Stimulated activated CD4-positive, alpha-beta T cell treated with anti-CD3 and anti-CD28 coated beads, TNF-alpha, amount 100 ng/mL, for 4 hours (primary cell): ENCODE measurements at regions not wholly inside any gene's neighbourhood (a gene's known extent, or its start where the extent isn't known, plus 50 kb on each side); places are given as distances from the start of the nearest gene placed in this dataset.

Source experiments
- DNase-seq, 3 experiments: peaks; one replicate each; pipeline ENCODE4 v3.0.0-alpha.2; 2020; ENCODE audit warnings: low read depth in 3 of 3

- DNase-seq: no peak
Measured at GRCh38 chr6:170483413-170483812, 69.7 kb downstream of the PSMB1 start.

GRCh38 chr6:170480050-170480692 lies 72.9 kb downstream of the PSMB1 start:
- no peak for DNase-seq

GRCh38 chr6:170476360-170476759 lies 76.7 kb downstream of the PSMB1 start:
- no peak for DNase-seq

- no peak for DNase-seq
Measured at GRCh38 chr6:170475118-170475517, 78.0 kb downstream of the PSMB1 start.

GRCh38 chr6:170473801-170474200 lies 79.3 kb downstream of the PSMB1 start:
- DNase-seq: no peak

- DNase-seq: no peak
Measured at GRCh38 chr6:170473301-170473717, 79.8 kb downstream of the PSMB1 start.

- no peak for DNase-seq
Measured at GRCh38 chr6:170471491-170471890, 81.6 kb downstream of the PSMB1 start.

- no peak for DNase-seq
Measured at GRCh38 chr6:170470734-170471133, 82.4 kb downstream of the PSMB1 start.

- DNase-seq: no peak
Measured at GRCh38 chr6:170464524-170464979, 88.6 kb downstream of the PSMB1 start.

GRCh38 chr6:170464080-170464479 lies 89.0 kb downstream of the PSMB1 start:
- DNase-seq: no peak

- no peak for DNase-seq
Measured at GRCh38 chr6:170463101-170463721, 89.9 kb downstream of the PSMB1 start.

- no peak for DNase-seq
Measured at GRCh38 chr6:170462366-170463020, 90.6 kb downstream of the PSMB1 start.

- no peak for DNase-seq
Measured at GRCh38 chr6:170461556-170462365, 91.3 kb downstream of the PSMB1 start.

GRCh38 chr6:170461111-170461510 lies 92.0 kb downstream of the PSMB1 start:
- no peak for DNase-seq

GRCh38 chr6:170460641-170461040 lies 92.5 kb downstream of the PSMB1 start:
- no peak for DNase-seq

GRCh38 chr6:170459451-170459850 lies 93.7 kb downstream of the PSMB1 start:
- peak in 1 of 3 experiments; percentile 4 for DNase-seq

GRCh38 chr6:170456886-170457698 lies 96.0 kb downstream of the PSMB1 start:
- DNase-seq: no peak
